Cerebellar cortex (tissue), 1 donor: ENCODE measurements at regions not wholly inside any gene's neighbourhood (a gene's known extent, or its start where the extent isn't known, plus 50 kb on each side); places are given as distances from the start of the nearest gene placed in this dataset.
"Not testable (repeated sequence)": the region's sequence is repeated elsewhere in the genome, so short reads cannot be mapped to it uniquely, and the experiment has no call there.

Experiments
- DNase-seq: peaks from one replicate; pipeline ENCODE4 v3.0.0-alpha.2; 2015; ENCODE audit warnings: low spot score

- DNase-seq = no peak
Measured at GRCh38 chr12:114616081-114616480, 67.9 kb downstream of the TBX3 start.

- DNase-seq = no peak
Measured at GRCh38 chr12:114614040-114614439, 69.9 kb downstream of the TBX3 start.

GRCh38 chr12:114612062-114612461 is 71.9 kb downstream of the TBX3 start:
- DNase-seq = no peak

DNA sequence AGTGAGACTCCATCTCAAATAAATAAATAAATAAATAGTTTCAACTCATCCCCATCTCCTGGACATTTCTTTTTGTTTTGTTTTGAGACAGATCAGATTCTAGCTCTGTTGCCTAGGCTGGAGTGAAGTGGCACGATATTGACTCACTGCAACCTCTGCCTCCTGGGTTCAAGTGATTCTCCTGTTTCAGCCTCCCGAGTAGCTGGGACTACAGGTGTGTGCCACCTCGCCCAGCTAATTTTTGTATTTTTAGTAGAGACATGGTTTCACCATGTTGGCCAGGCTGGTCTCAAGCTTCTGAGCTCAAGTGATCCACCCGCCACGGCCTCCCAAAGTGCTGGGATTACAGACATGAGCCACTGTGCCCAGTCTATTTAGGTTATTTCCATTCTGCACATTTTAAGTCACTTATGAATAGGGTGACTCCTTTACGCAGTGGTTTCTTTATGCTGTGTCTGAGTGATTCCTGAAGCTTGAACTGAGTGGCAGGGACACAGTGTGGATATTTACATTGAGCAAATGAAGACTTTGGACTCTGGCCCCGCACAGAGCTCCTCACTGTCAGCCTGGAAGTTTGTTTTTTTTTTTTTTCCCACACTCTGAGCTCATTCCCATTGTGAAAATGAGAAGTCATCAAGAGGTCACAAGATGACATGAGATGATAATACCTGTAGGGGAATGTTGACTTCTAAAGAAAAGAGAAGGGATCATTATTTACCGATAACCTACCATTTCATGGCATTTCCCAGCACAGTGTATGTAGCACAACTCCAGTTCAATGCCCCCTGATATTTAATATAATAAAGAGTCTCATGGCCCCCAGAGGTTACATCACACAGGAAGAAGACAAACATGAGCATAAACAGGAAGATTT is 72.6 kb downstream of the TBX3 start:
- DNase-seq = no peak

DNA sequence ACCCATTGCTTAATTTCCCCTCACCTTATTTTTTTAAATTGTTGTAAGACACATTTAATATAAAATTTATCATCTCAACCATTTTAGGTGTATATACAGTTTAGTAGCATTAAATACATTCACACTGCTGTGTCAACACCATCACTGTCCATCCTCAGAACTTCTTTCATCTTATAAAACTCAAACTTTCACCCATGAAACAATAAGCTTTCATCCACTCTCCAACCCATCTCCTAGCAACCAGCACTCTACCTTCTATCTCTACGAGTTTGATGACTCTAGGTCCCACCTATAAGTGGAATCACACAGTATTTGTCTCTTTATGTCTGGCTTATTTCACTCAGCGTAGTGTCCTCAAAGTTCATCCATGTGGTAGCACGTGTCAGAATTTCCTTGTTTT is 75.5 kb downstream of the TBX3 start:
- no peak for DNase-seq

- no peak for DNase-seq
Measured at GRCh38 chr12:114605918-114606317, 78.1 kb downstream of the TBX3 start.

- DNase-seq = no peak
Measured at GRCh38 chr12:114604606-114605005, 79.4 kb downstream of the TBX3 start.

DNA sequence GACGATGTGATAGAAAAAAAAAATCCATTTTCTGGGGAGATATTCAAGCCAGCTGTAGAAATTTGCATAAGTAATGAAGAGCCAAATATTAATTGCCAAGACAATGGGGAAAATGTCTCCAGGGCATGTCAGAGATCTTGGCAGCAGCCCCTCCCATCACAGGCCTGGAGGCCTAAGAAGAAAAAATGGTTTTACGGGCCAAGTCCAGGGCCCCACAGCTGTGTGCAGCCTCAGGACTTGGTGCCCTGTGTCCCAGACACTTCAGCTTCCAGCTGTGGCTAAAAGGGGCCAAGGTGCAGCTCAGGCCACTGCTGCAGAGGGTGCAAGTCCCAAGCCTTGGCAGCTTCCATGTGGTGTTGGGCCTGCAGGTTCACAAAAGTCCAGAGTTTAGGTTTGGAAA is 83.4 kb downstream of the TBX3 start:
- not testable (repeated sequence) for DNase-seq

DNA sequence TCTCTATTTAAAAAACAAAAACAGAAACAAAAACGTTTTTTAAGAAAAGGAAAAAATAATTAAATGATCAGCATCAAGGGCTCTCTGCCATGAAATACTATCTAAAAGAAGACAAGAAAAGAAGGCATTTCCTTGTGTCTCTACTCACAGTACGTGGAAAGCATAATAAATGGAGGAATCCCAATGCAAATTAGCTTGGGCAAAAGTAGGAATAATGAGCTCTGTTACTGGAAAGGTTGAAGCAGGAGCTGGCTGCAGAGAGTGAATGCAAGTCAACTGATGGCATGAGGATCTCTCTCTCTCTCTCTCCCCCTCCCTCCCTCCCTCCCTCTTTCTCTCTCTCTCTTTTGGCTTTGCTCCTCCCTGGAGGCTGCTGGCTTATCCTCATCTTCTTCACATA is 85.9 kb downstream of the TBX3 start:
- no peak for DNase-seq

DNA sequence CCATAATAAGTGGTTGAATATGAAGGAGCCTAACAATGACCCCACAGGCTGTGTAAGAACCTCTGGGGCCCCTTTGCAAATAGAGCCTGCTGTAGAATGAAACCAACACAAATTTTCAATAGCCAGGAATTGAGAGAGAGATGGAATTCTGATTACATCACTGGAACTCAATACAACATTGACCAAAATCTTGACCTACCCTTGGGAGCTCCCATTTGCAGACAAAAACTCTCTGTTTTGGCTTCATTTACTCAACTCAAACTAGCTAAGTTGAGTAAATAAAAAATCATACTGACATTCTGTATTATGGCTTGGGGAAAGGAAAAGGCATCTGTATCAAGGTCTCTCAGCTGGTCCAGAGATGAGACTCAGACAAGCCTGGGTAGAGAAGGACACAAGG is 91.0 kb downstream of the TBX3 start:
- no peak for DNase-seq

GRCh38 chr12:114588061-114588460 is 95.9 kb downstream of the TBX3 start:
- DNase-seq = no peak

- DNase-seq = no peak
Measured at GRCh38 chr12:114580306-114580705, 103.7 kb downstream of the TBX3 start.

DNA sequence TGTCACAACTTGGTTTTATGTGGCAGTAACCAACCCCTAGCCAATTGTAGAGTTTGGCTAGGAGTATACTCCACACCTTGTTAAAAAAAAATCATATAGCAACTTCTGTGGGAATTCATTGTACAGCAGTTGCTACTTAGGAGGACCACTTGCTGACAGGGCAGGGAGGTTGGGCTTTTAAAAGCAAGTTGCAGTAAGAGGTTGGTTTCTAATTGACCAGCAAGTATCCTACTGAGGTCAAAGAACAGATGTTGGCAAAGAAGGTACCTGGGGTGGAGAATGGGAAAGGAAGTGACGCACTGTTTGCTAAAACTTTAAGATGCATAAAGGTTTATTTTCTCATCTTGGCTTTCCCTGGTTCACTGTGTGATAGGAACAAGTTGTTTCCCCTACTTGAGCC is 104.6 kb downstream of the TBX3 start:
- no peak for DNase-seq

DNA sequence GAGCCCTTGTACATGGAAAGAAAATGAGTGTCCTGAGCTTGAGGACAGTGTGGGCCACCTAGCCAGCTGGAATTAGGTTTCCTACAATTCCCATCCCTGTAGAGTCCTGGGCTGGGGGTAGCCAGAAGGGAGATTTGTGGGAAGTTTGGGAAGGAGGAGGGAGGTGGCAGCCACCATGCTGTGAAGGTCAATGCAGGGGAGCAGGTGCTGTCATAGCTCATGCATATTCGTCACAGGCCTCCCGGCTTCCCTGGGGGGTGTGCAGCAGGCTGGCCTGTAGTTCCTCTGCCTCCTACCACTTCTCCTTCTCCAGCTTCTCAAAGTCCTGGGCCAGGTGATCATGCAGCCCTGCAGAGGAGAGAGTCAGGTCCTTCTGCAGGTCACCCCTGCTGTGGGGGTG is 121.3 kb downstream of the TBX3 start:
- no peak for DNase-seq

DNA sequence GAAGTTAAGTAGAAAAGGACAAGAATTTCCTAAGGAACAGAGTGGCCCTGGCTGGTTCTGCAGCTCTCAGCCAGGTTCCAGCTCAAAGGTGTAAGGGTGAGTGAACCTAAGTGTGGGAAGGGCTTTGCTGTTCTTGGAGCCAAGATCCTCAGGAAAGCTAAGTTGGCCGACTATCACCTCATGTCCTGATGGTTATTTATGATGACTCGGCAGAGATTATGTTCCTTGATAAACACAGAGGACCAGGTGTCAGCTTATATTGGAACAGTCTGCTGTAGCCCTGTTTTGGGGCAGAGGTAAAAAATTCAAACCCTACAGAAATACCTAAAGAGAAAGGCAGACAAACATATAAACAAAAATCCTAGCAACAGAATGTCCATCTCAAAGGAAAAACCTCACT is 128.5 kb downstream of the TBX3 start:
- DNase-seq = no peak

DNA sequence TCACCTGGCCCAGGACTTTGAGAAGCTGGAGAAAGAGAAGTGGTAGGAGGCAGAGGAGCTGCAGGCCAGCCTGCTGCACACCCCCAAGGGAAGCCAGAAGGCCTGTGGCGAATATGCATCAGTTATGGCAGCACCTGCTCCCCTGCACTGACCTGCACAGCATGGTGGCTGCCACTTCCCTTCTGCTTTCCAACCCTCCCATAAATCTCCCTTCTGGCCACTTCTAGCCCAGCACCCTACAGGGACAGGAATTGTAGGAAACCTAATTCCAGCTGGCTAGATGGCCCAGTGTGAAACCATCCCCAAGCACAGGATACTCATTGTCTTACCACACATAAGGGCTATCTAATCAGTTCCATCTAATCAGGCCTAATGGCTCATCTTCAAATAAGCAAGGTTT is 136.3 kb downstream of the TBX3 start:
- no peak for DNase-seq

DNA sequence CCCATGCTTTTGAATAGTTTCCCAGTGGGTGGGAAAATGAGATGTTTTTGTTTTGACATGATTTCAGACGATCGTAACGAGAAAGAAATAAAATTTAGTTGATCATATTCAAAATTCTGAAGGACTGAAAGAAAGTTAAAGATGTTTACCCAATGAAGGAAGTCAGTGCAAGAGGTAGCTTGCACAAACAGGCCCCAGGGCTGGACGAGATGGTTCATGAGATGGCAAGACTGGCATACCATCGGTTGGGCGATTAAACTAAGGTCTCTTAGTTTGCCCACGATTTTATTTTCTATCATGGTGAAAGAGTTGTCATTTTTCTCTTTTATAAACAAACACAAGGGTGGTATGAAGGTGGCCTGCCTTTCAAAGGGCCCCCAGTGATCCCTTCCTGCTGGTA is 124.5 kb upstream of the TBX5 start:
- no peak for DNase-seq

DNA sequence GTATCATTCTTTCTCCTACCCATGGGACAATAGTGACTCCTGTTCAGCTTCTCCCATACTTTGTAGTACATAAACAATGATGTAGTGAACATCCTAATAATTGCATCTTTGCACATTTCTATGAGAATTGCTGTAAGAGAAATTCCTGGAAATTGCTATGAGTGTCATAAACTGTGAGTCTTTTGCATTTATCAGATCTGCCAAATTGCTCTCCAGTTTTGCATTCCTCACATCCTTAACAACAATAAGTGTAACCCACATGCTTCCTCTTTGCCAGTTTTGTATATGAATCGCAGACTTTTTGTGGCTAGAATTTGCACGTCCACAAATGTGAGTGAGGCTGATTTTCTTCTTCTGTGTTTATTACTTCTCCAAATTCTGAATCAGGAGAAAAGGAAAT is 124.0 kb upstream of the TBX5 start:
- no peak for DNase-seq

GRCh38 chr12:114528766-114529165 is 122.8 kb upstream of the TBX5 start:
- no peak for DNase-seq

DNA sequence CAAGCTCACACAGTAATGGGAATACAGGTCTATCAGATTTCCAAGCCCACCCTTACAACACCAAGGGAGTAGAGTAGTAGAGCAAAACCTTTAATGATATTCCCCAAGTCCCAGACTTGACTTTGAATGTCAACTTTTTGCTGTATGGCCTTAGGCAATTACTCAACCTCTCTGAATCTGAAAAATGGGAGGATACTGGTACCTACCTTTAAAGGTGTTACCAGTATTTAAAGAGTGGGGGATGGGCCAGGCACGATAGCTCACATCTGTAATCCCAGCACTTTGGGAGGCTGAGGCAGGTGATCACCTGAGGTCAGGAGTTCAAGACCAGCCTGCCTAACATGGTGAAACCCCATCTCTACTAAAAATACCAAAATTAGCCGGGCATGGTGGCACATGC is 115.2 kb upstream of the TBX5 start:
- not testable (repeated sequence) for DNase-seq

- no peak for DNase-seq
Measured at GRCh38 chr12:114512351-114512750, 106.4 kb upstream of the TBX5 start.

DNA sequence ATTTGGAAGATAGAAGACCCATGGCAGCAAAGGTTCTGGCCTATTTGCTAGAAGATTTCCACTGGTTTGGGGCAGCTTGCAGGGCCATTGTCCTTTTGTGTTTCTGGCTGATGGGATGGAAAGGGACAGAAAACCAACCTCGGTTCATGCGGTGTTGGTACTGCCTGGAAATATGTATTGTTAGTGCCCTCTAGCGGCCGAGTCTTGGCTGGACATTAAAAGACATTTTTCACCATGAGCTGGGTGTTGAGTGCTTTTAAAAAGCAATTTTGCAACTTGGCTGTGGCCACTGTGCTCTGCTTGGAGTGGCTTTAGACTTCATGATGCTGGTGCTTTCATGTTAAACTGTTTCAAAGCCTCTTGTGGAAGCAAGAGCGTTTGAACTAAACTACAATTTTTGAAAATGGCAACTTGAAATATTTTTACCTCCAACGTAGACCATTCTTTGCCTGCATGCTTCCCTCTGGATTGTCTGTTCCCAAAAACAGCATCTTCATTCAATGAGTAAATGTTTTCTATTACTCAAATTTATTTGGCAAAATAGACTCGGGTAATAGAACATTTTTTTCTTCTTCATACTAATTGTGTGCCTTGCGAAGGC is 102.7 kb upstream of the TBX5 start:
- peak; percentile 71 for DNase-seq

DNA sequence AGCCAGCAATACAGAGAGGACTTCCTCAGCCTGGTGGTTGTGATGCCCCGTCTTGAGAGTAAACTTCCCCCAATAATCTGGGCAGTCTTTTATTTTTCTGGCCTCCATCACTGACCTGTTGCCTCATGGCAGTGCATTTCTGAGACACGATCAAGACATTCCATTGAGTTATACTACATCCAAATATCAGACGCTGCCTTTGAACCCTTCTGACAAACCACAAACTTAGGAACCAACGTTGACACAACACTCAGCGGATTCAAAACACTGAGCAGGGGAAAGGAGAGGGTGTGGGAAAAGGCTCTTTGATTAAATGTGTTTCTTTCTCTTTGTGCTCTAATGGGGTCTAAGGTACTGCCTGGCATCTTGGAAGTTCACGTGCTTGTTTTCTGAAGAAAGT is 100.7 kb upstream of the TBX5 start:
- no peak for DNase-seq

DNA sequence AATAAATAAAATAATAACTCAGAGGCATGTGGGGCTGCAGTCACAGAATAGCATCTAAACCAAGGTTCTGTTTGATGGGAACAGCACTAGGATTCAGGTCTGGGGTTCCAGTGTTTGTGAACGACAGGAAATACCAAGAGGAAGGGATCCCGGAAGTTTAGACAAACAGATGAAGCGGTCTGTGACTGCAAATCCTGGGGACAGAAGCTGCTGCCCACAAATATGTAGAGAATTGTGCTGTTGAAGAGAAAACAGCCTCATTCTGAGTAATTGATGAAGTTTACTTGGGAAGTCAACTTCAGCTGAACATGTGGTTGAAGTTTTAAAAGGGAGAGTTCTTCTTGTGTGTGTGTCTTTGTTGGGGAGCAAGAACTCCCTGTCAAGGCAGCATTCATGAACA is 98.4 kb upstream of the TBX5 start:
- DNase-seq = no peak
